H1 (cell line): ENCODE measurements at regions not wholly inside any gene's neighbourhood (a gene's known extent, or its start where the extent isn't known, plus 50 kb on each side); places are given as distances from the start of the nearest gene placed in this dataset.

Experiments
- MAX ChIP-seq: IDR thresholded peaks from 2 replicates; pipeline ENCODE4 v1.6.1; 2012; ENCODE audit warnings: inconsistent platforms
- SP4 ChIP-seq: IDR thresholded peaks from 2 replicates; pipeline ENCODE4 v1.6.1; 2012; ENCODE audit warnings: low read length, inconsistent platforms
- SRF ChIP-seq: IDR thresholded peaks from 2 replicates; pipeline ENCODE4 v1.6.1; 2011; ENCODE audit warnings: mild to moderate bottlenecking, low read depth, low read length, moderate library complexity
- TCF12 ChIP-seq: IDR thresholded peaks from 2 replicates; pipeline ENCODE4 v1.6.1; 2011; ENCODE audit warnings: low read depth, mild to moderate bottlenecking, low read length
- USF2 ChIP-seq: IDR thresholded peaks from 2 replicates; pipeline ENCODE4 v1.6.1; 2011; ENCODE audit warnings: low read length, improper control_type of control experiment

- TF ChIP-seq MAX = no peak
- TF ChIP-seq USF2 = no peak
- TF ChIP-seq TCF12 = no peak
- TF ChIP-seq SP4 = no peak
- no peak for TF ChIP-seq SRF
Measured at GRCh38 chr3:8352475-8352874, 149.1 kb upstream of the LMCD1 start (continued).
